Keratinocyte (primary cell): ENCODE measurements at regions not wholly inside any gene's neighbourhood (a gene's known extent, or its start where the extent isn't known, plus 50 kb on each side); places are given as distances from the start of the nearest gene placed in this dataset.

Experiments
- DNase-seq: peaks from one replicate; pipeline ENCODE4 v3.0.0-alpha.2; 2011; ENCODE audit warnings: low read depth, missing footprints, low spot score
- FAIRE-seq: peaks from 2 replicates; lab custom pipeline; 2011; peaks lifted over from hg19 to GRCh38; lab: Jason Lieb, UNC
- H2AFZ ChIP-seq: 2 replicates; pipeline ENCODE4 v1.6.0; 2012; ENCODE audit warnings: low read length, control low read depth, inconsistent platforms; ENCODE audit not compliant: control insufficient read depth
- H3K27ac ChIP-seq: 2 replicates; pipeline ENCODE4 v1.5.1; 2011; ENCODE audit warnings: low read length; ENCODE audit not compliant: control insufficient read depth, insufficient read depth
- H3K27me3 ChIP-seq: 3 replicates; pipeline ENCODE4 v1.6.0; 2011; ENCODE audit warnings: low read length; ENCODE audit not compliant: control insufficient read depth, insufficient read depth; ENCODE audit errors: extremely low read depth
- H3K36me3 ChIP-seq, 2 experiments: 2 replicates in 1 of 2; 3 replicates in 1 of 2; pipeline ENCODE4 v1.5.1; 2011; ENCODE audit warnings: low read length in 2 of 2, mild to moderate bottlenecking in 1 of 2; ENCODE audit not compliant: control insufficient read depth in 2 of 2, insufficient read depth in 2 of 2; ENCODE audit errors: extremely low read depth in 1 of 2
- H3K4me1 ChIP-seq: 3 replicates; pipeline ENCODE4 v1.5.1; 2011; ENCODE audit warnings: low read length; ENCODE audit not compliant: control insufficient read depth, insufficient read depth; ENCODE audit errors: extremely low read depth
- H3K4me2 ChIP-seq: 3 replicates; pipeline ENCODE4 v1.6.0; 2011; ENCODE audit warnings: low read depth, low read length; ENCODE audit not compliant: control insufficient read depth, insufficient read depth; ENCODE audit errors: extremely low read depth
- H3K4me3 ChIP-seq, 3 experiments: fragments of 200-600 bp in 1 of 3; sonication (generic) in 1 of 3; 2 replicates in 2 of 3; 3 replicates in 1 of 3; pipeline ENCODE4 v1.5.1; 2011 to 2016; ENCODE audit warnings: low read length in 3 of 3, mild to moderate bottlenecking in 3 of 3, control low read depth in 2 of 3, inconsistent platforms in 1 of 3, low read depth in 1 of 3, mixed read lengths in 1 of 3, mixed run types in 1 of 3, moderate library complexity in 1 of 3; ENCODE audit not compliant: control insufficient read depth in 2 of 3, insufficient read depth in 2 of 3; ENCODE audit errors: extremely low read depth in 1 of 3
- H3K79me2 ChIP-seq: 2 replicates; pipeline ENCODE4 v1.6.0; 2012; ENCODE audit warnings: low read length; ENCODE audit not compliant: control insufficient read depth, insufficient read depth
- H3K9ac ChIP-seq: 3 replicates; pipeline ENCODE4 v1.6.0; 2011; ENCODE audit warnings: low read length; ENCODE audit not compliant: control insufficient read depth, insufficient read depth; ENCODE audit errors: extremely low read depth
- H3K9me1 ChIP-seq: 3 replicates; pipeline ENCODE4 v1.6.0; 2011; ENCODE audit warnings: low read length; ENCODE audit not compliant: control insufficient read depth, insufficient read depth; ENCODE audit errors: extremely low read depth
- H3K9me3 ChIP-seq: 2 replicates; pipeline ENCODE4 v1.5.1; 2012; ENCODE audit warnings: low read depth, low read length; ENCODE audit not compliant: control insufficient read depth
- H4K20me1 ChIP-seq: 3 replicates; pipeline ENCODE4 v1.6.0; 2011; ENCODE audit warnings: low read length; ENCODE audit not compliant: control insufficient read depth, insufficient read depth; ENCODE audit errors: extremely low read depth
- EZH2 ChIP-seq: IDR thresholded peaks from one replicate; pipeline ENCODE4 v1.6.1; 2012; ENCODE audit warnings: inconsistent platforms, mild to moderate bottlenecking, low read length, moderate library complexity
- dilution Hi-C: fragments of 300-500 bp; cut with MboI; formaldehyde crosslinking; loops from one replicate; pipeline ENCODE4 v1.7.0; 2020; ENCODE audit warnings: low sequenced_read_pairs; ENCODE audit not compliant: extremely low pct_ligation_motif_present
- TF ChIP-seq, protein P1 (sequence below), 3 experiments: IDR thresholded peaks in 1 of 3; conservative IDR thresholded peaks in 1 of 3; optimal IDR thresholded peaks in 1 of 3; 2 replicates in 2 of 3; 3 replicates in 1 of 3; pipeline versions ENCODE3 to v1.5.1; 2011; ENCODE audit warnings: low read length in 3 of 3, mild to moderate bottlenecking in 3 of 3, moderate library complexity in 2 of 3, control low read depth in 1 of 3, inconsistent platforms in 1 of 3; ENCODE audit not compliant: insufficient read depth in 2 of 3; ENCODE audit errors: extremely low read depth in 1 of 3

DNA sequence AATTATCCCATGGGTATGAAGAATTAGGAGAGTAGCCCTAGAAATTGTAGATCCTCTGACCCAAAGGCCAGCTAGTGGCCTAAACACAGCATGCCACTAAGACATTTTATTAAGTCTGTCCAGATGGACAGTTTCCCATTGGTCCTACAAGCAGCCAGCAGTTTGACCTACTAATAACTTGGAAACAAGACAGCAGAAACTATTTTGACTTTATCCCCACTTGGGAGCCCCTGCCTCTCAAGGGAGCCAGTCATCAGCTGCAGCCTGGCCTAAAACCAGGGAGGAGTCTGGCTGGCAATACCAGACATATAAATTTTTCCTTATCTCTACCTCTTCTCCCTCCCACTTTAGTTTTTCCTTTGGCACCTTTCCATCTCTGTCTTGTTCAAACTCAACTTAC is 222.6 kb upstream of the KCTD3 start:
- H3K27ac ChIP-seq = no peak overlapping the region
- dilution Hi-C loops = no loop called here
- DNase-seq (no peak), FAIRE-seq (no peak)
- TF ChIP-seq, protein P1, sequence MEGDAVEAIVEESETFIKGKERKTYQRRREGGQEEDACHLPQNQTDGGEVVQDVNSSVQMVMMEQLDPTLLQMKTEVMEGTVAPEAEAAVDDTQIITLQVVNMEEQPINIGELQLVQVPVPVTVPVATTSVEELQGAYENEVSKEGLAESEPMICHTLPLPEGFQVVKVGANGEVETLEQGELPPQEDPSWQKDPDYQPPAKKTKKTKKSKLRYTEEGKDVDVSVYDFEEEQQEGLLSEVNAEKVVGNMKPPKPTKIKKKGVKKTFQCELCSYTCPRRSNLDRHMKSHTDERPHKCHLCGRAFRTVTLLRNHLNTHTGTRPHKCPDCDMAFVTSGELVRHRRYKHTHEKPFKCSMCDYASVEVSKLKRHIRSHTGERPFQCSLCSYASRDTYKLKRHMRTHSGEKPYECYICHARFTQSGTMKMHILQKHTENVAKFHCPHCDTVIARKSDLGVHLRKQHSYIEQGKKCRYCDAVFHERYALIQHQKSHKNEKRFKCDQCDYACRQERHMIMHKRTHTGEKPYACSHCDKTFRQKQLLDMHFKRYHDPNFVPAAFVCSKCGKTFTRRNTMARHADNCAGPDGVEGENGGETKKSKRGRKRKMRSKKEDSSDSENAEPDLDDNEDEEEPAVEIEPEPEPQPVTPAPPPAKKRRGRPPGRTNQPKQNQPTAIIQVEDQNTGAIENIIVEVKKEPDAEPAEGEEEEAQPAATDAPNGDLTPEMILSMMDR (optimal IDR thresholded peaks at IDR 0.05 in 1 of 3, IDR thresholded peaks at IDR 0.05 in 1 of 3, conservative IDR thresholded peaks at IDR 0.05 in 1 of 3; ENCODE audit: extremely low read depth in 1 of 3, insufficient read depth in 2 of 3, low read length in 3 of 3) = no peak
- no peak for TF ChIP-seq EZH2
- H3K4me2 ChIP-seq = no peak overlapping the region
- no peaks in the 10 kb centered on the region for H3K27me3 ChIP-seq
- no peaks in the 10 kb centered on the region for H3K79me2 ChIP-seq
- H3K9me3 ChIP-seq = no peaks in the 10 kb centered on the region
- no peaks in the 10 kb centered on the region for H3K4me1 ChIP-seq
- no peak overlapping the region for H3K4me3 ChIP-seq
- no peaks in the 10 kb centered on the region for H3K36me3 ChIP-seq
- H3K9me1 ChIP-seq = no peaks in the 10 kb centered on the region
- H3K9ac ChIP-seq = no peak overlapping the region
- no peak overlapping the region for H2AFZ ChIP-seq
- H4K20me1 ChIP-seq = no peaks in the 10 kb centered on the region

DNA sequence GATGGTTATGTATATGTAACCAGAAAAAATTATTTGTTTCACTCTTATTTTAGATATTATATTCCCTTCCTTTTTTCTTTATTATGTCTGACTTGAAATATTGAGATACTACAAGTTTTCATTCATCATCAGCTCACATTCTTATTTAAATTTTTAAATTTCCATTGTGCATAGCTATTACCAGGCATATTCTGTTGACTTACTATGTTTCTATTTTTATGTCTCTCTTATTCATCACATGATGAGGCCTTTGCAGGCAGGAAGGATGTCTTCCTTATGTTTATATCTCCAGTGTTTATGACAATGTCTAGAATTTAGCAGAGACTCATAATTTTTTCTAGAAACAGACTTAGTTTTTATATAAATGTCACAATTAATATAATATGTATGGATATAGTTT is 221.9 kb upstream of the KCTD3 start:
- no peaks in the 10 kb centered on the region for H3K9me1 ChIP-seq
- dilution Hi-C loops = no loop called here
- H3K9ac ChIP-seq = no peak overlapping the region
- FAIRE-seq = no peak
- no peaks in the 10 kb centered on the region for H3K79me2 ChIP-seq
- no peaks in the 10 kb centered on the region for H3K36me3 ChIP-seq
- H3K27ac ChIP-seq = no peak overlapping the region
- H3K4me1 ChIP-seq = no peaks in the 10 kb centered on the region
- no peaks in the 10 kb centered on the region for H3K9me3 ChIP-seq
- TF ChIP-seq, protein P1 (optimal IDR thresholded peaks at IDR 0.05 in 1 of 3, IDR thresholded peaks at IDR 0.05 in 1 of 3, conservative IDR thresholded peaks at IDR 0.05 in 1 of 3; ENCODE audit: extremely low read depth in 1 of 3, insufficient read depth in 2 of 3, low read length in 3 of 3) = no peak
- no peak for TF ChIP-seq EZH2
- no peak overlapping the region for H3K4me3 ChIP-seq
- H3K27me3 ChIP-seq = no peaks in the 10 kb centered on the region
- no peak overlapping the region for H3K4me2 ChIP-seq
- DNase-seq = no peak
- H4K20me1 ChIP-seq = no peaks in the 10 kb centered on the region
- no peak overlapping the region for H2AFZ ChIP-seq
